SU-DHL-6 (cell line): ENCODE measurements at regions not wholly inside any gene's neighbourhood (a gene's known extent, or its start where the extent isn't known, plus 50 kb on each side); places are given as distances from the start of the nearest gene placed in this dataset.

Experiments
- H2AFZ ChIP-seq: fragments of 200-600 bp; sonication (generic); 2 replicates; pipeline ENCODE4 v1.6.1; 2014; ENCODE audit warnings: low read depth, mild to moderate bottlenecking, moderate library complexity, mixed read lengths, antibody characterized with exemption, low read length; ENCODE audit not compliant: severe bottlenecking
- H3F3A ChIP-seq: fragments of 200-600 bp; shearing (Covaris generic); 2 replicates; pipeline ENCODE4 v1.6.0; 2016; ENCODE audit warnings: antibody characterized with exemption, mild to moderate bottlenecking; ENCODE audit not compliant: insufficient read depth
- H3K27ac ChIP-seq: fragments of 200-600 bp; sonication (generic); 2 replicates; pipeline ENCODE4 v1.5.1; 2016; ENCODE audit warnings: low read depth, mild to moderate bottlenecking, low read length, moderate library complexity, mixed read lengths
- H3K27me3 ChIP-seq: fragments of 200-600 bp; sonication (generic), shearing (Covaris generic); 2 replicates; pipeline ENCODE4 v1.6.0; 2014; ENCODE audit warnings: mild to moderate bottlenecking, low read length
- H3K36me3 ChIP-seq: fragments of 200-600 bp; sonication (generic); 2 replicates; pipeline ENCODE4 v1.6.1; 2014; ENCODE audit warnings: mild to moderate bottlenecking, low read length, mixed read lengths
- H3K4me2 ChIP-seq: fragments of 300-600, 200-600 bp; shearing (Covaris generic), sonication (generic); 2 replicates; pipeline ENCODE4 v1.6.0; 2014; ENCODE audit warnings: low read length, low read depth, mild to moderate bottlenecking; ENCODE audit not compliant: poor library complexity, severe bottlenecking
- H3K4me3 ChIP-seq: fragments of 200-600 bp; sonication (generic); 2 replicates; pipeline ENCODE4 v1.5.1; 2014; ENCODE audit warnings: antibody characterized with exemption, low read length, mild to moderate bottlenecking, mixed read lengths; ENCODE audit not compliant: insufficient read depth, poor library complexity, severe bottlenecking
- H3K79me2 ChIP-seq: fragments of 200-600 bp; sonication (generic); 2 replicates; pipeline ENCODE4 v1.6.1; 2014; ENCODE audit warnings: mild to moderate bottlenecking, low read length, moderate library complexity; ENCODE audit not compliant: insufficient read depth
- H3K9ac ChIP-seq: fragments of 200-600 bp; sonication (generic); 2 replicates; pipeline ENCODE4 v1.7.0; 2014; ENCODE audit warnings: mild to moderate bottlenecking, low read length
- H3K9me2 ChIP-seq: fragments of 200-600 bp; sonication (generic); replicated peaks from 2 replicates; pipeline ENCODE4 v1.6.1; 2014; ENCODE audit warnings: low read length; ENCODE audit not compliant: insufficient read depth
- H3K9me3 ChIP-seq: fragments of 200-600 bp; sonication (generic); 2 replicates; pipeline ENCODE4 v1.6.1; 2014; ENCODE audit warnings: low read length, mixed read lengths; ENCODE audit not compliant: insufficient read depth
- H4K20me1 ChIP-seq: fragments of 200-600 bp; sonication (generic); 2 replicates; pipeline ENCODE4 v1.6.1; 2014; ENCODE audit warnings: low read depth, mild to moderate bottlenecking, antibody characterized with exemption, low read length, moderate library complexity, mixed read lengths
- EZH2phosphoT487 ChIP-seq: fragments of 200-600 bp; sonication (generic), shearing (Covaris generic); conservative IDR thresholded peaks from 2 replicates; pipeline ENCODE4 v1.6.1; 2018; ENCODE audit warnings: mild to moderate bottlenecking, antibody characterized with exemption, low read length, moderate library complexity, mixed read lengths
- TF ChIP-seq, protein P1 (sequence below): fragments of 200-600 bp; sonication (generic); IDR thresholded peaks from one replicate; pipeline ENCODE4 v1.5.1; 2017; ENCODE audit warnings: antibody characterized with exemption, mild to moderate bottlenecking, low read length, moderate library complexity; ENCODE audit not compliant: insufficient read depth, poor library complexity, severe bottlenecking

DNA sequence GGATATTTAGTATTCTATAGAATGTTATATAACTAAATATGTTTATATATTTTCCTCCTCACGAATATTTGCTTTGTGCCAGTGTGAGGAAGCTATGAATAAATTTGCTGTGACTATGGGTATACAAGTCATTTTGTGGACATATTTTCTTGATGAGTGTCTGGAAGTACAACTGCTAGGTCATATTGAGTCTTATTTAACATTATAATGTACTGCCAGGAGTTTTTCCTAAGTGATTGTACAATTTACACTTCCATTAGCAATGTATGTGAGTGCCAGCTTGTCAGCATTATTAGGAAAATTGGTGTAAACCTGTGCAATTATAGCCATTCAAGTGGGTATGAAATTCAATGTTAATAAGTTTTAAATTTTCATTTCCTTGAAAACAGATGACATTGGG is 1328.9 kb upstream of the TMEFF2 start:
- no peak overlapping the region for H3K4me2 ChIP-seq
- TF ChIP-seq EZH2phosphoT487 = no peak
- TF ChIP-seq, protein P1, sequence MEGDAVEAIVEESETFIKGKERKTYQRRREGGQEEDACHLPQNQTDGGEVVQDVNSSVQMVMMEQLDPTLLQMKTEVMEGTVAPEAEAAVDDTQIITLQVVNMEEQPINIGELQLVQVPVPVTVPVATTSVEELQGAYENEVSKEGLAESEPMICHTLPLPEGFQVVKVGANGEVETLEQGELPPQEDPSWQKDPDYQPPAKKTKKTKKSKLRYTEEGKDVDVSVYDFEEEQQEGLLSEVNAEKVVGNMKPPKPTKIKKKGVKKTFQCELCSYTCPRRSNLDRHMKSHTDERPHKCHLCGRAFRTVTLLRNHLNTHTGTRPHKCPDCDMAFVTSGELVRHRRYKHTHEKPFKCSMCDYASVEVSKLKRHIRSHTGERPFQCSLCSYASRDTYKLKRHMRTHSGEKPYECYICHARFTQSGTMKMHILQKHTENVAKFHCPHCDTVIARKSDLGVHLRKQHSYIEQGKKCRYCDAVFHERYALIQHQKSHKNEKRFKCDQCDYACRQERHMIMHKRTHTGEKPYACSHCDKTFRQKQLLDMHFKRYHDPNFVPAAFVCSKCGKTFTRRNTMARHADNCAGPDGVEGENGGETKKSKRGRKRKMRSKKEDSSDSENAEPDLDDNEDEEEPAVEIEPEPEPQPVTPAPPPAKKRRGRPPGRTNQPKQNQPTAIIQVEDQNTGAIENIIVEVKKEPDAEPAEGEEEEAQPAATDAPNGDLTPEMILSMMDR = no peak
- no peak overlapping the region for H3K9ac ChIP-seq
- H3K9me2 ChIP-seq = no peaks in the 10 kb centered on the region
- no peaks in the 10 kb centered on the region for H3K36me3 ChIP-seq
- no peaks in the 10 kb centered on the region for H3K79me2 ChIP-seq
- H3K9me3 ChIP-seq = no peaks in the 10 kb centered on the region
- H3F3A ChIP-seq = no peaks in the 10 kb centered on the region
- H4K20me1 ChIP-seq = no peaks in the 10 kb centered on the region
- no peak overlapping the region for H3K4me3 ChIP-seq
- no peak overlapping the region for H2AFZ ChIP-seq
- H3K27ac ChIP-seq = no peak overlapping the region
- H3K27me3 ChIP-seq = no peaks in the 10 kb centered on the region

DNA sequence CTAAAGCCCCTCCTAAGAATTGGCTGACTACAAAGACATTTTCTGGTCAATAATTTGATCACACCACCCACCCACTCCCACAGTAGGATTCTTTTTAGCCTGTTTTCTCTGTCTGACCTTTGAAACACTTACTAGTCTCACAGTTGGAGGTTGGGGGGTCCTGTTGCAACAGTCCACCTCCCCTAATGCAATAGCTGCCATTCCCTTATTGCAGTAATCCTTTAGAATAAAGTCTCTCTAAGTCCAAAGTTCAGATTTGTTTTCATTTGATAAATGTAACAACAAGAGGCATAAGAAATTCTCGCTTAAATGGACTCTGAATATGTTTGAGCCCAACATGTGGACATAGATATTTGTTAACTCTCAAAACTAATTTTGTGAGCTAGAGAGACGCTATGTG is 1326.8 kb upstream of the TMEFF2 start:
- Histone ChIP-seq H3K9ac (no peak overlapping the region), H3K4me3 (no peak overlapping the region), H4K20me1 (no peaks in the 10 kb centered on the region), H3K27me3 (no peaks in the 10 kb centered on the region), H3F3A (no peaks in the 10 kb centered on the region), H3K27ac (no peak overlapping the region), H3K79me2 (no peaks in the 10 kb centered on the region), H2AFZ (no peak overlapping the region), H3K36me3 (no peaks in the 10 kb centered on the region), H3K9me2 (no peaks in the 10 kb centered on the region), H3K4me2 (no peak overlapping the region), H3K9me3 (no peaks in the 10 kb centered on the region)
- no peak for TF ChIP-seq EZH2phosphoT487
- TF ChIP-seq, protein P1 = no peak

DNA sequence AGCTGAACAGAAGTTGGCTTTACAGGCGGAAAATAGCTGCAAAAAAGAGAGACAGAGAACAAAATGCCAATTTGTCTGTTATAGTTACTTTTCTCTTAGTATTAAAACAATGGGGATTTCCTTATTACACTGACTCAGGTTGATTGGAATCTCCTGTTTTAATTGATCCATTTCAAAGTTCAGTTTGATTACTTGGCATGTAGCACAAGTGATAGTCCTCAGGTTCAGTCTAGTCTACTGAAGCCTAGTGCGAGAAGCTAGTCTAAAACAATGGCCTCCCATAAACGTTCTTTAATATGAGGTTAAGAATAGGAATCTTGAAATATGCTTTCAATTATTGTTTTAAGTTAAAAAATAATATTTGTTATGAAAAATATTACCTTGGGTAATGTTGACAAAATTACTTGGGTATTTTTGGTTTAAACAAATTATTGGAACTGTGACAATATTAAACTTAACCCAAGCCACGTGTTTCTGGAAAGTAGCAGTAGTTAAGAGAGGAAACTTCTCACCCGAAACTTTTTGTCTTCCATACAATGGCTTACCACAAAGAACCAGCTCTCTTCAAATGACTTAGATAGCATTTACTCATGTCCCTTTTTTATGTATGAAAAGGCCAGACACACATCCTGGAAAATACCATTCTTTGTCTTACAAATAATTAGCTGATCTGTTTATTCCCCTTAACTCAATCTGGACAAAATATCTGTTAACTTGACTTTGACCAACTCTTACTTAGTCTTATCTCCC is 1326.2 kb upstream of the TMEFF2 start:
- H2AFZ ChIP-seq = no peak overlapping the region
- TF ChIP-seq, protein P1 = no peak
- no peak for TF ChIP-seq EZH2phosphoT487
- no peaks in the 10 kb centered on the region for H3K9me3 ChIP-seq
- H3K4me3 ChIP-seq = no peak overlapping the region
- no peaks in the 10 kb centered on the region for H3K79me2 ChIP-seq
- no peak overlapping the region for H3K4me2 ChIP-seq
- H3K9ac ChIP-seq = no peak overlapping the region
- H3K27me3 ChIP-seq = no peaks in the 10 kb centered on the region
- H3K27ac ChIP-seq = no peak overlapping the region
- no peaks in the 10 kb centered on the region for H3F3A ChIP-seq
- no peaks in the 10 kb centered on the region for H3K9me2 ChIP-seq
- H3K36me3 ChIP-seq = no peaks in the 10 kb centered on the region
- no peaks in the 10 kb centered on the region for H4K20me1 ChIP-seq
